ENCODE measurements at regions not wholly inside any gene's neighbourhood (a gene's known extent, or its start where the extent isn't known, plus 50 kb on each side); places are given as distances from the start of the nearest gene placed in this dataset.

DNA sequence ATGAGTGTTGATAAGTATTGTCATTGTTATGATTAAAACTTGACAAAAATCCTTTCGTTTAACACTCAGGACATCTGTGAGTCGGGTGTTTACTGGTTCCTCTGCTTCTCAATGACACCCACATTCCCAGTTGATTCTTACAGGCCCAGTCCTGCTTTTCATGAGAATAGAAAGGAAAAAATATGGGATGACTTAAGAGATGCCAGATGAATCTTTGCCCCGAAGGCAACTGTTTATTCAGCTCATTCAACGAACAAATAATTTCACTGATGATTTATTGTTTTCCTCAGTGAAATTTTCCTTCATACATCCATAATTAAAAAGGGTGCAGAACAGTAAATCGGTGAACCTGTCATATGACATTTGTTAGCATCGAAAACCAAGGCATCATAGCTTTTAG lies 452.4 kb upstream of the WWC1 start:
- TF ChIP-seq PATZ1 (CRISPR knock-in tag; IDR thresholded peaks at IDR 0.05; ENCODE audit: borderline replicate concordance) (no peak), CSDC2 (CRISPR knock-in tag; IDR thresholded peaks at IDR 0.05) (no peak), ZNF70 (CRISPR knock-in tag; IDR thresholded peaks at IDR 0.05) (no peak), ZC3H10 (CRISPR knock-in tag; IDR thresholded peaks at IDR 0.05) (no peak), TOX (CRISPR knock-in tag; IDR thresholded peaks at IDR 0.05; ENCODE audit: borderline replicate concordance) (no peak), ZFP30 (CRISPR knock-in tag; IDR thresholded peaks at IDR 0.05) (no peak), ZFP3 (CRISPR knock-in tag; IDR thresholded peaks at IDR 0.05) (no peak), BACH2 (CRISPR knock-in tag; IDR thresholded peaks at IDR 0.05; ENCODE audit: borderline replicate concordance) (no peak), PPARA (CRISPR knock-in tag; IDR thresholded peaks at IDR 0.05; ENCODE audit: borderline replicate concordance) (no peak), TCF4 (CRISPR knock-in tag; IDR thresholded peaks at IDR 0.05; ENCODE audit: borderline replicate concordance) (no peak), OSR1 (CRISPR knock-in tag; IDR thresholded peaks at IDR 0.05) (no peak), POU6F1 (CRISPR knock-in tag; IDR thresholded peaks at IDR 0.05; ENCODE audit: borderline replicate concordance, low read depth) (no peak)
- TF ChIP-seq, protein P1, sequence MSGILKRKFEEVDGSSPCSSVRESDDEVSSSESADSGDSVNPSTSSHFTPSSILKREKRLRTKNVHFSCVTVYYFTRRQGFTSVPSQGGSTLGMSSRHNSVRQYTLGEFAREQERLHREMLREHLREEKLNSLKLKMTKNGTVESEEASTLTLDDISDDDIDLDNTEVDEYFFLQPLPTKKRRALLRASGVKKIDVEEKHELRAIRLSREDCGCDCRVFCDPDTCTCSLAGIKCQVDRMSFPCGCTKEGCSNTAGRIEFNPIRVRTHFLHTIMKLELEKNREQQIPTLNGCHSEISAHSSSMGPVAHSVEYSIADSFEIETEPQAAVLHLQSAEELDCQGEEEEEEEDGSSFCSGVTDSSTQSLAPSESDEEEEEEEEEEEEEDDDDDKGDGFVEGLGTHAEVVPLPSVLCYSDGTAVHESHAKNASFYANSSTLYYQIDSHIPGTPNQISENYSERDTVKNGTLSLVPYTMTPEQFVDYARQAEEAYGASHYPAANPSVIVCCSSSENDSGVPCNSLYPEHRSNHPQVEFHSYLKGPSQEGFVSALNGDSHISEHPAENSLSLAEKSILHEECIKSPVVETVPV (CRISPR knock-in tag; IDR thresholded peaks at IDR 0.05): no peak
- TF ChIP-seq, protein P2, sequence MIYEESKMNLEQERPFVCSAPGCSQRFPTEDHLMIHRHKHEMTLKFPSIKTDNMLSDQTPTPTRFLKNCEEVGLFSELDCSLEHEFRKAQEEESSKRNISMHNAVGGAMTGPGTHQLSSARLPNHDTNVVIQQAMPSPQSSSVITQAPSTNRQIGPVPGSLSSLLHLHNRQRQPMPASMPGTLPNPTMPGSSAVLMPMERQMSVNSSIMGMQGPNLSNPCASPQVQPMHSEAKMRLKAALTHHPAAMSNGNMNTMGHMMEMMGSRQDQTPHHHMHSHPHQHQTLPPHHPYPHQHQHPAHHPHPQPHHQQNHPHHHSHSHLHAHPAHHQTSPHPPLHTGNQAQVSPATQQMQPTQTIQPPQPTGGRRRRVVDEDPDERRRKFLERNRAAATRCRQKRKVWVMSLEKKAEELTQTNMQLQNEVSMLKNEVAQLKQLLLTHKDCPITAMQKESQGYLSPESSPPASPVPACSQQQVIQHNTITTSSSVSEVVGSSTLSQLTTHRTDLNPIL (CRISPR knock-in tag; IDR thresholded peaks at IDR 0.05; ENCODE audit: low read depth): no peak

All from SK-N-SH treated with all-trans-retinoic acid at 6 μM for 48 hours (cell line).